Testis (tissue), 2 donors: ENCODE measurements at regions not wholly inside any gene's neighbourhood (a gene's known extent, or its start where the extent isn't known, plus 50 kb on each side); places are given as distances from the start of the nearest gene placed in this dataset.

Experiments
- CTCF ChIP-seq, 3 experiments: fragments of 450-650 bp in 2 of 3; fragments of 200-600 bp in 1 of 3; sonication (generic) in 1 of 3; IDR thresholded peaks; one replicate each; pipeline ENCODE4 v1.5.1; 2016 to 2019; ENCODE audit warnings: antibody characterized with exemption in 3 of 3, mild to moderate bottlenecking in 2 of 3, moderate library complexity in 1 of 3
- POLR2A ChIP-seq: fragments of 450-650 bp; IDR thresholded peaks from one replicate; pipeline ENCODE4 v1.6.1; 2017; ENCODE audit warnings: antibody characterized with exemption, mild to moderate bottlenecking, moderate library complexity

- no peak for TF ChIP-seq POLR2A
- TF ChIP-seq CTCF (IDR thresholded peaks at IDR 0.05) = no peak
Observed at GRCh38 chr11:104661471-104661870, 236.8 kb downstream of the CASP12 start.
